ENCODE measurements at regions not wholly inside any gene's neighbourhood (a gene's known extent, or its start where the extent isn't known, plus 50 kb on each side); places are given as distances from the start of the nearest gene placed in this dataset.
"Not testable (repeated sequence)": the region's sequence is repeated elsewhere in the genome, so short reads cannot be mapped to it uniquely, and the experiment has no call there.

GRCh38 chr5:53260446-53260845 lies 150.9 kb upstream of the MOCS2 start:
- in situ Hi-C loops (cut with HindIII; ENCODE audit: low sequenced_read_pairs) = no loop called here
- no peak for DNase-seq (ENCODE audit: low spot score)

- DNase-seq (ENCODE audit: low spot score) = no peak
- in situ Hi-C loops (cut with HindIII; ENCODE audit: low sequenced_read_pairs) = no loop called here
Measured at GRCh38 chr5:53261245-53261644, 151.7 kb upstream of the MOCS2 start.

GRCh38 chr5:53262348-53262970 lies 152.9 kb upstream of the MOCS2 start:
- no peak for DNase-seq (ENCODE audit: low spot score)

GRCh38 chr5:53263151-53263550 lies 153.6 kb upstream of the MOCS2 start:
- in situ Hi-C loops (cut with HindIII; ENCODE audit: low sequenced_read_pairs) = no loop called here
- DNase-seq (ENCODE audit: low spot score) = no peak

More at GRCh38 chr5:53262348-53262970, 152.9 kb upstream of the MOCS2 start:
- in situ Hi-C loops (cut with HindIII; ENCODE audit: low sequenced_read_pairs) = no loop called here

GRCh38 chr5:53265043-53265442 lies 155.5 kb upstream of the MOCS2 start:
- in situ Hi-C loops (cut with HindIII; ENCODE audit: low sequenced_read_pairs) = no loop called here

GRCh38 chr5:53268241-53268640 lies 158.7 kb upstream of the MOCS2 start:
- in situ Hi-C loops (cut with HindIII; ENCODE audit: low sequenced_read_pairs) = not testable (repeated sequence)

More at GRCh38 chr5:53265043-53265442, 155.5 kb upstream of the MOCS2 start:
- DNase-seq (ENCODE audit: low spot score) = no peak

GRCh38 chr5:53275666-53276065 lies 166.1 kb upstream of the MOCS2 start:
- in situ Hi-C loops (cut with HindIII; ENCODE audit: low sequenced_read_pairs) = no loop called here
- no peak for DNase-seq (ENCODE audit: low spot score)

More at GRCh38 chr5:53268241-53268640, 158.7 kb upstream of the MOCS2 start:
- not testable (repeated sequence) for DNase-seq (ENCODE audit: low spot score)

- no peak for DNase-seq (ENCODE audit: low spot score)
- in situ Hi-C loops (cut with HindIII; ENCODE audit: low sequenced_read_pairs) = no loop called here
Measured at GRCh38 chr5:53276825-53277224, 167.3 kb upstream of the MOCS2 start.

GRCh38 chr5:53277491-53277890 lies 167.9 kb upstream of the MOCS2 start:
- DNase-seq (ENCODE audit: low spot score) = no peak
- in situ Hi-C loops (cut with HindIII; ENCODE audit: low sequenced_read_pairs) = no loop called here

GRCh38 chr5:53287573-53287972 lies 178.0 kb upstream of the MOCS2 start:
- in situ Hi-C loops (cut with HindIII; ENCODE audit: low sequenced_read_pairs) = no loop called here
- no peak for DNase-seq (ENCODE audit: low spot score)

- in situ Hi-C loops (cut with HindIII; ENCODE audit: low sequenced_read_pairs) = no loop called here
- DNase-seq (ENCODE audit: low spot score) = no peak
Measured at GRCh38 chr5:53288511-53288910, 179.0 kb upstream of the MOCS2 start.

- in situ Hi-C loops (cut with HindIII; ENCODE audit: low sequenced_read_pairs) = no loop called here
- DNase-seq (ENCODE audit: low spot score) = no peak
Measured at GRCh38 chr5:53291047-53291446, 181.5 kb upstream of the MOCS2 start.

GRCh38 chr5:53291528-53291927 lies 182.0 kb upstream of the MOCS2 start:
- in situ Hi-C loops (cut with HindIII; ENCODE audit: low sequenced_read_pairs) = no loop called here

GRCh38 chr5:53298841-53299240 lies 181.6 kb upstream of the FST start:
- in situ Hi-C loops (cut with HindIII; ENCODE audit: low sequenced_read_pairs) = no loop called here
- DNase-seq (ENCODE audit: low spot score) = no peak

More at GRCh38 chr5:53291528-53291927, 182.0 kb upstream of the MOCS2 start:
- no peak for DNase-seq (ENCODE audit: low spot score)

- no peak for DNase-seq (ENCODE audit: low spot score)
- in situ Hi-C loops (cut with HindIII; ENCODE audit: low sequenced_read_pairs) = no loop called here
Measured at GRCh38 chr5:53302529-53302928, 177.9 kb upstream of the FST start.

- in situ Hi-C loops (cut with HindIII; ENCODE audit: low sequenced_read_pairs) = no loop called here
Measured at GRCh38 chr5:53303105-53303504, 177.3 kb upstream of the FST start.

GRCh38 chr5:53305316-53305715 lies 175.1 kb upstream of the FST start:
- in situ Hi-C loops (cut with HindIII; ENCODE audit: low sequenced_read_pairs) = not testable (repeated sequence)

More at GRCh38 chr5:53303105-53303504, 177.3 kb upstream of the FST start:
- DNase-seq (ENCODE audit: low spot score) = no peak

GRCh38 chr5:53309653-53310052 lies 170.8 kb upstream of the FST start:
- DNase-seq (ENCODE audit: low spot score) = no peak
- in situ Hi-C loops (cut with HindIII; ENCODE audit: low sequenced_read_pairs) = no loop called here

More at GRCh38 chr5:53305316-53305715, 175.1 kb upstream of the FST start:
- not testable (repeated sequence) for DNase-seq (ENCODE audit: low spot score)

- DNase-seq (ENCODE audit: low spot score) = no peak
- in situ Hi-C loops (cut with HindIII; ENCODE audit: low sequenced_read_pairs) = no loop called here
Measured at GRCh38 chr5:53311681-53312080, 168.7 kb upstream of the FST start.

GRCh38 chr5:53313145-53313544 lies 167.3 kb upstream of the FST start:
- in situ Hi-C loops (cut with HindIII; ENCODE audit: low sequenced_read_pairs) = no loop called here
- no peak for DNase-seq (ENCODE audit: low spot score)

- in situ Hi-C loops (cut with HindIII; ENCODE audit: low sequenced_read_pairs) = no loop called here
- no peak for DNase-seq (ENCODE audit: low spot score)
Measured at GRCh38 chr5:53318303-53318702, 162.1 kb upstream of the FST start.
